H1 (cell line): ENCODE measurements at regions not wholly inside any gene's neighbourhood (a gene's known extent, or its start where the extent isn't known, plus 50 kb on each side); places are given as distances from the start of the nearest gene placed in this dataset.
"Not testable (repeated sequence)": the region's sequence is repeated elsewhere in the genome, so short reads cannot be mapped to it uniquely, and the experiment has no call there.

Experiments
- CEBPB ChIP-seq: IDR thresholded peaks from 2 replicates; pipeline ENCODE4 v1.6.1; 2012; ENCODE audit warnings: low read depth, low read length
- CHD2 ChIP-seq: IDR thresholded peaks from 2 replicates; pipeline ENCODE4 v1.6.1; 2012; ENCODE audit warnings: low read length, improper control_type of control experiment
- CTCF ChIP-seq, 3 experiments: IDR thresholded peaks; 1 replicate in 2 of 3; 2 replicates in 1 of 3; pipeline versions ENCODE4 v1.5.1 to v1.6.1; 2011; ENCODE audit warnings: low read length in 3 of 3, mild to moderate bottlenecking in 3 of 3, inconsistent platforms in 2 of 3, low read depth in 1 of 3, moderate library complexity in 1 of 3; ENCODE audit not compliant: insufficient read depth in 1 of 3; ENCODE audit errors: control extremely low read depth in 1 of 3
- EP300 ChIP-seq, 2 experiments: IDR thresholded peaks; 1 replicate in 1 of 2; 2 replicates in 1 of 2; pipeline ENCODE4 v1.6.1; 2011 to 2012; ENCODE audit warnings: low read depth in 2 of 2, low read length in 2 of 2, mild to moderate bottlenecking in 2 of 2, borderline replicate concordance in 1 of 2, inconsistent platforms in 1 of 2, moderate library complexity in 1 of 2
- EZH2 ChIP-seq: fragments of 200-600 bp; sonication (generic); IDR thresholded peaks from 2 replicates; pipeline ENCODE4 v1.7.1; 2012; ENCODE audit warnings: low read depth, mild to moderate bottlenecking, moderate library complexity, low read length, inconsistent platforms; ENCODE audit not compliant: severe bottlenecking
- GABPA ChIP-seq: IDR thresholded peaks from 2 replicates; pipeline ENCODE4 v1.6.1; 2011; ENCODE audit warnings: mild to moderate bottlenecking, low read length, moderate library complexity, borderline replicate concordance; ENCODE audit not compliant: insufficient read depth
- POLR2A ChIP-seq, 2 experiments: IDR thresholded peaks; 1 replicate in 1 of 2; 2 replicates in 1 of 2; pipeline ENCODE4 v1.6.1; 2011; ENCODE audit warnings: low read depth in 2 of 2, low read length in 2 of 2, mild to moderate bottlenecking in 2 of 2; ENCODE audit errors: control extremely low read depth in 1 of 2
- USF2 ChIP-seq: IDR thresholded peaks from 2 replicates; pipeline ENCODE4 v1.6.1; 2011; ENCODE audit warnings: low read length, improper control_type of control experiment

- TF ChIP-seq GABPA; CTCF (IDR thresholded peaks at IDR 0.05; ENCODE audit: control extremely low read depth in 1 of 3, insufficient read depth in 1 of 3, low read depth in 1 of 3, low read length in 3 of 3); USF2; CHD2; POLR2A (IDR thresholded peaks at IDR 0.05; ENCODE audit: control extremely low read depth in 1 of 2, low read depth in 2 of 2, low read length in 2 of 2); CEBPB; EP300 (IDR thresholded peaks at IDR 0.05; ENCODE audit: borderline replicate concordance in 1 of 2, low read depth in 2 of 2, low read length in 2 of 2); EZH2: not testable (repeated sequence)
These were observed 64.4 kb upstream of the PLGLB2 start for GRCh38 chr2:87683451-87683850.
